Activated CD8-positive, alpha-beta memory T cell treated with anti-CD3 and anti-CD28 coated beads for 24 hours (primary cell): ENCODE measurements at regions not wholly inside any gene's neighbourhood (a gene's known extent, or its start where the extent isn't known, plus 50 kb on each side); places are given as distances from the start of the nearest gene placed in this dataset.

Experiments
- DNase-seq: peaks from one replicate; pipeline ENCODE4 v3.0.0-alpha.2; 2020

DNA sequence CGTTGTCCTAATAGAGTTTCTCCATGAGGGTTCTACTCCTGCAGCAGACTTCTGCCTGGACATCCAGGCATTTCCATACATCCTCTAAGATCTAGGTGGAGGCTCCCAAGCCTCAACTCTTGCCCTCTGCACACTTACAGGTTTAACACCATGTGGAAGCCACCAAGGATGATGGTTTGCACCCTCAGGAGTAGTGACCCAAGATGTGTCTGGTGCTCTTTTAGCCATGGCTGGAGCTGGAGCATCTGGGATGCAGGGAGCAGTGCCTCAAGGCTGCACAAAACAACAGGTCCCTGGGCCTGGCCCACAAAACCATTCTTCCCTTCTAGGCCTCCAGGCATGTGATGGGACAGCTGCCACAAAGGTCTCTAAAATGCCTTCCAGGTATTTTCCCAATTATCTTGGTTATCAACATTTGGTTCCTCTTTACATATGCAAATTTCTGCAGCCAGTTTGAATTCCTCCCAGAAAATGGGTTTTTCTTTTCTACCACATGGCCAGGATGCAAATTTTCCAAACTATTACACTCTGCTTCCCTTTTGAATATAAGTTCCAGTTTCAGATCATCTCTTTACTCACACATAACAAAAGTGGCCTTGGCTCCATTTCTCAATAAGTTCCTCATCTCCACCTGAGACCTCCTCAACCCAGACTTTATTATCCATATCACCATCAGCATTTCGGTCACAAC, 69.5 kb upstream of the GNAZ start:
- DNase-seq = no peak

- DNase-seq = no peak
Observed at GRCh38 chr22:23001463-23001862, 68.9 kb upstream of the GNAZ start.

GRCh38 chr22:23002612-23003180, 67.6 kb upstream of the GNAZ start:
- DNase-seq = no peak

DNA sequence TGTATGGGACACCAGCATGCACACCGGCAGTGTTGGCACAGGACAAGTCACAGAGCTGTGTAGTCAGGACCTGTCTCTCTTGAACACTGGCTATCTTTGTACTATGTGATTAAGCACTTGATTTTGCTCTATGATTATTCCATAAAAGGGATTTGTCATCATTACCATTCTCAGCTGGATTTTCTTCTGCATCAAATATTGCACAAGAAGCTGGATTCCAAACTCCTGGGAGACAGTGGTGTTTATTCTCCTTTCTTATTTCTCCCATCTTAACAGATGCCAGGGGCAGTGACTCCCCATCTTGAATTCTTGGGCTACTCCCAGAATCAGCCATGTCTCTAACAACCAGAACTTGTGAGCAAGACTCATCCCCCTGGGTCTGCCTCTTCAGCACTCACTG, 62.5 kb upstream of the GNAZ start:
- no peak for DNase-seq

DNA sequence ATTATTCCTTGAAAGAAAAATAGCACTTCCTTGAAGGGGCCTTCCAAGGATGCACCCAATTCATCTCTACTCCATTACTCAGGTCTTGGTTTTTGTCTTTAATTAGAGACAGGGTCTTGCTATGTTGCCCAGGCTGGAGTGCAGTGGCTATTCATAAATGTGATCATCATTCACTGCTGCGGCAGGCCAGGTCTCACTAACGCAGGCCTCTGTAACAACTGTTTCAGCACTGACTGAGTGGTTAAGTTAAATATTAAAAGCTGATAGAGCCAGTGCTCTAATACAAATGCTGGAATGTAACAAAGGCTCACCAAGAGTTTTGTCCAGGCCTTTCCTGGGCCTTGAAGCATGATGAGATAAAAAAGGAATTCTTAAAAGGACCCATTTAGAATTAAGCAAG, 61.4 kb upstream of the GNAZ start:
- no peak for DNase-seq
